ENCODE measurements at regions not wholly inside any gene's neighbourhood (a gene's known extent, or its start where the extent isn't known, plus 50 kb on each side); places are given as distances from the start of the nearest gene placed in this dataset.

GRCh38 chr3:102066470-102066869 lies 217.2 kb downstream of the NFKBIZ start:
- H3K4me3 ChIP-seq (ENCODE audit: low read depth, low read length) = no peak overlapping the region
- no peaks in the 10 kb centered on the region for H3K36me3 ChIP-seq (ENCODE audit: control insufficient read depth, insufficient read depth, low read length)
- H3K4me1 ChIP-seq (ENCODE audit: control insufficient read depth, insufficient read depth, low read length) = no peaks in the 10 kb centered on the region
- no peaks in the 10 kb centered on the region for H3K9me3 ChIP-seq (ENCODE audit: control insufficient read depth, insufficient read depth, low read depth, low read length)
- H3K9ac ChIP-seq (ENCODE audit: low read length) = no peak overlapping the region
- no peak overlapping the region for H3K27ac ChIP-seq (ENCODE audit: low read depth, low read length)
- H3K27me3 ChIP-seq (ENCODE audit: control insufficient read depth, insufficient read depth, low read length) = no peaks in the 10 kb centered on the region

- H3K36me3 ChIP-seq (ENCODE audit: control insufficient read depth, insufficient read depth, low read length) = no peaks in the 10 kb centered on the region
- H3K9ac ChIP-seq (ENCODE audit: low read length) = no peak overlapping the region
- no peaks in the 10 kb centered on the region for H3K4me1 ChIP-seq (ENCODE audit: control insufficient read depth, insufficient read depth, low read length)
- no peak overlapping the region for H3K4me3 ChIP-seq (ENCODE audit: low read depth, low read length)
- H3K9me3 ChIP-seq (ENCODE audit: control insufficient read depth, insufficient read depth, low read depth, low read length) = no peaks in the 10 kb centered on the region
- no peaks in the 10 kb centered on the region for H3K27me3 ChIP-seq (ENCODE audit: control insufficient read depth, insufficient read depth, low read length)
- H3K27ac ChIP-seq (ENCODE audit: low read depth, low read length) = no peak overlapping the region
Measured at GRCh38 chr3:102068327-102068726, 219.0 kb downstream of the NFKBIZ start.

GRCh38 chr3:102068736-102069135 lies 219.4 kb downstream of the NFKBIZ start:
- H3K27ac ChIP-seq (ENCODE audit: low read depth, low read length) = no peak overlapping the region

GRCh38 chr3:102069211-102069662 lies 219.9 kb downstream of the NFKBIZ start:
- H3K27ac ChIP-seq (ENCODE audit: low read depth, low read length) = no peak overlapping the region
- no peak overlapping the region for H3K4me3 ChIP-seq (ENCODE audit: low read depth, low read length)
- H3K9me3 ChIP-seq (ENCODE audit: control insufficient read depth, insufficient read depth, low read depth, low read length) = no peaks in the 10 kb centered on the region
- H3K4me1 ChIP-seq (ENCODE audit: control insufficient read depth, insufficient read depth, low read length) = no peaks in the 10 kb centered on the region
- no peak overlapping the region for H3K9ac ChIP-seq (ENCODE audit: low read length)
- no peaks in the 10 kb centered on the region for H3K36me3 ChIP-seq (ENCODE audit: control insufficient read depth, insufficient read depth, low read length)
- H3K27me3 ChIP-seq (ENCODE audit: control insufficient read depth, insufficient read depth, low read length) = no peaks in the 10 kb centered on the region

More at GRCh38 chr3:102068736-102069135, 219.4 kb downstream of the NFKBIZ start:
- no peak overlapping the region for H3K4me3 ChIP-seq (ENCODE audit: low read depth, low read length)
- no peaks in the 10 kb centered on the region for H3K27me3 ChIP-seq (ENCODE audit: control insufficient read depth, insufficient read depth, low read length)
- no peak overlapping the region for H3K9ac ChIP-seq (ENCODE audit: low read length)
- no peaks in the 10 kb centered on the region for H3K36me3 ChIP-seq (ENCODE audit: control insufficient read depth, insufficient read depth, low read length)
- H3K4me1 ChIP-seq (ENCODE audit: control insufficient read depth, insufficient read depth, low read length) = no peaks in the 10 kb centered on the region
- no peaks in the 10 kb centered on the region for H3K9me3 ChIP-seq (ENCODE audit: control insufficient read depth, insufficient read depth, low read depth, low read length)

GRCh38 chr3:102074946-102075345 lies 225.6 kb downstream of the NFKBIZ start:
- H3K4me1 ChIP-seq (ENCODE audit: control insufficient read depth, insufficient read depth, low read length) = peaks cover 14% of the 10 kb centered on the region
- no peak overlapping the region for H3K27ac ChIP-seq (ENCODE audit: low read depth, low read length)
- no peaks in the 10 kb centered on the region for H3K9me3 ChIP-seq (ENCODE audit: control insufficient read depth, insufficient read depth, low read depth, low read length)
- H3K36me3 ChIP-seq (ENCODE audit: control insufficient read depth, insufficient read depth, low read length) = no peaks in the 10 kb centered on the region
- H3K4me3 ChIP-seq (ENCODE audit: low read depth, low read length) = no peak overlapping the region
- H3K9ac ChIP-seq (ENCODE audit: low read length) = no peak overlapping the region
- no peaks in the 10 kb centered on the region for H3K27me3 ChIP-seq (ENCODE audit: control insufficient read depth, insufficient read depth, low read length)

- Histone ChIP-seq H3K4me1 (ENCODE audit: control insufficient read depth, insufficient read depth, low read length) (peaks cover 14% of the 10 kb centered on the region), H3K9me3 (ENCODE audit: control insufficient read depth, insufficient read depth, low read depth, low read length) (no peaks in the 10 kb centered on the region), H3K27me3 (ENCODE audit: control insufficient read depth, insufficient read depth, low read length) (no peaks in the 10 kb centered on the region), H3K9ac (ENCODE audit: low read length) (no peak overlapping the region), H3K27ac (ENCODE audit: low read depth, low read length) (no peak overlapping the region), H3K4me3 (ENCODE audit: low read depth, low read length) (no peak overlapping the region), H3K36me3 (ENCODE audit: control insufficient read depth, insufficient read depth, low read length) (no peaks in the 10 kb centered on the region)
Measured at GRCh38 chr3:102078401-102078800, 229.1 kb downstream of the NFKBIZ start.

GRCh38 chr3:102078854-102079808 lies 229.8 kb downstream of the NFKBIZ start:
- Histone ChIP-seq H3K4me1 (ENCODE audit: control insufficient read depth, insufficient read depth, low read length) (peaks cover 14% of the 10 kb centered on the region), H3K9me3 (ENCODE audit: control insufficient read depth, insufficient read depth, low read depth, low read length) (no peaks in the 10 kb centered on the region), H3K4me3 (ENCODE audit: low read depth, low read length) (no peak overlapping the region), H3K36me3 (ENCODE audit: control insufficient read depth, insufficient read depth, low read length) (no peaks in the 10 kb centered on the region), H3K9ac (ENCODE audit: low read length) (no peak overlapping the region), H3K27me3 (ENCODE audit: control insufficient read depth, insufficient read depth, low read length) (no peaks in the 10 kb centered on the region), H3K27ac (ENCODE audit: low read depth, low read length) (no peak overlapping the region)

GRCh38 chr3:102079809-102080197 lies 230.5 kb downstream of the NFKBIZ start:
- H3K27ac ChIP-seq (ENCODE audit: low read depth, low read length) = no peak overlapping the region
- H3K9ac ChIP-seq (ENCODE audit: low read length) = no peak overlapping the region
- H3K36me3 ChIP-seq (ENCODE audit: control insufficient read depth, insufficient read depth, low read length) = no peaks in the 10 kb centered on the region
- H3K4me1 ChIP-seq (ENCODE audit: control insufficient read depth, insufficient read depth, low read length) = peaks cover 14% of the 10 kb centered on the region
- no peak overlapping the region for H3K4me3 ChIP-seq (ENCODE audit: low read depth, low read length)
- no peaks in the 10 kb centered on the region for H3K27me3 ChIP-seq (ENCODE audit: control insufficient read depth, insufficient read depth, low read length)
- H3K9me3 ChIP-seq (ENCODE audit: control insufficient read depth, insufficient read depth, low read depth, low read length) = no peaks in the 10 kb centered on the region

- H3K36me3 ChIP-seq (ENCODE audit: control insufficient read depth, insufficient read depth, low read length) = no peaks in the 10 kb centered on the region
Measured at GRCh38 chr3:102081572-102082289, 232.4 kb downstream of the NFKBIZ start.

GRCh38 chr3:102083473-102083872 lies 234.2 kb downstream of the NFKBIZ start:
- H3K36me3 ChIP-seq (ENCODE audit: control insufficient read depth, insufficient read depth, low read length) = no peaks in the 10 kb centered on the region
- H3K4me3 ChIP-seq (ENCODE audit: low read depth, low read length) = no peak overlapping the region
- H3K4me1 ChIP-seq (ENCODE audit: control insufficient read depth, insufficient read depth, low read length) = peaks cover 14% of the 10 kb centered on the region
- no peaks in the 10 kb centered on the region for H3K27me3 ChIP-seq (ENCODE audit: control insufficient read depth, insufficient read depth, low read length)
- H3K27ac ChIP-seq (ENCODE audit: low read depth, low read length) = no peak overlapping the region
- H3K9me3 ChIP-seq (ENCODE audit: control insufficient read depth, insufficient read depth, low read depth, low read length) = no peaks in the 10 kb centered on the region
- no peak overlapping the region for H3K9ac ChIP-seq (ENCODE audit: low read length)

More at GRCh38 chr3:102081572-102082289, 232.4 kb downstream of the NFKBIZ start:
- H3K27ac ChIP-seq (ENCODE audit: low read depth, low read length) = no peak overlapping the region
- peaks cover 14% of the 10 kb centered on the region for H3K4me1 ChIP-seq (ENCODE audit: control insufficient read depth, insufficient read depth, low read length)
- H3K4me3 ChIP-seq (ENCODE audit: low read depth, low read length) = no peak overlapping the region
- no peaks in the 10 kb centered on the region for H3K9me3 ChIP-seq (ENCODE audit: control insufficient read depth, insufficient read depth, low read depth, low read length)
- H3K9ac ChIP-seq (ENCODE audit: low read length) = no peak overlapping the region
- H3K27me3 ChIP-seq (ENCODE audit: control insufficient read depth, insufficient read depth, low read length) = no peaks in the 10 kb centered on the region

- H3K4me3 ChIP-seq (ENCODE audit: low read depth, low read length) = no peak overlapping the region
- no peak overlapping the region for H3K9ac ChIP-seq (ENCODE audit: low read length)
- H3K27me3 ChIP-seq (ENCODE audit: control insufficient read depth, insufficient read depth, low read length) = no peaks in the 10 kb centered on the region
- H3K36me3 ChIP-seq (ENCODE audit: control insufficient read depth, insufficient read depth, low read length) = no peaks in the 10 kb centered on the region
- no peaks in the 10 kb centered on the region for H3K9me3 ChIP-seq (ENCODE audit: control insufficient read depth, insufficient read depth, low read depth, low read length)
- no peak overlapping the region for H3K27ac ChIP-seq (ENCODE audit: low read depth, low read length)
- H3K4me1 ChIP-seq (ENCODE audit: control insufficient read depth, insufficient read depth, low read length) = peaks cover 9% of the 10 kb centered on the region
Measured at GRCh38 chr3:102084006-102084405, 234.7 kb downstream of the NFKBIZ start.
